HepG2 (cell line): ENCODE measurements at regions not wholly inside any gene's neighbourhood (a gene's known extent, or its start where the extent isn't known, plus 50 kb on each side); places are given as distances from the start of the nearest gene placed in this dataset.
"Not testable (repeated sequence)": the region's sequence is repeated elsewhere in the genome, so short reads cannot be mapped to it uniquely, and the experiment has no call there.

ENCODE experiments used
- CBFB ChIP-seq: sonication (generic); formaldehyde crosslinking; IDR thresholded peaks from 2 replicates; pipeline ENCODE4 v1.4.0; 2020; ENCODE audit warnings: missing genetic modification reagents
- ISL2 ChIP-seq: sonication (generic); formaldehyde crosslinking; IDR thresholded peaks from 2 replicates; pipeline ENCODE4 v1.5.0; 2020; ENCODE audit warnings: missing genetic modification reagents
- ZBTB7B ChIP-seq: sonication (generic); formaldehyde crosslinking; IDR thresholded peaks from 2 replicates; pipeline ENCODE4 v1.4.0; 2020; ENCODE audit warnings: missing genetic modification reagents
- ZNF678 ChIP-seq: sonication (generic); formaldehyde crosslinking; IDR thresholded peaks from 2 replicates; pipeline ENCODE4 v1.4.0; 2020; ENCODE audit warnings: mild to moderate bottlenecking, missing genetic modification reagents
- TF ChIP-seq, protein P1 (sequence below): sonication (generic); formaldehyde crosslinking; IDR thresholded peaks from 2 replicates; pipeline ENCODE4 v1.4.0; 2020; ENCODE audit warnings: missing genetic modification reagents

DNA sequence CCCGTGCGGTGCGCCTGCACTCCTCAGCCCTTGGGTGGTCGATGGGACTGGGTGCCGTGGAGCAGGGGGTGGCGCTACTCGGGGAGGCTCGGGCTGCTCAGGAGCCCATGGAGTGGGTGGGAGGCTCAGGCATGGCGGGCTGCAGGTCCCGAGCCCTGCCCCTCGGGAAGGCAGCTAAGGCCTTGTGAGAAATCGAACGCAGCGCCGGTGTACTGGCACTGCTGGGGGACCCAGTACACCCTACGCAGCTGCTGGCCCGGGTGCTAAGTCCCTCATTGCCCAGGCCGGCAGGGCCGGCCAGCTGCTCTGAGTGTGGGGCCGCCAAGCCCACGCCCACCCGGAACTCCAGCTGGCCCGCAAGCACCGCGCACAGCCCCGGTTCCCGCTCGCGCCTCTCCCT lies 396.9 kb upstream of the RIOK2 start:
- not testable (repeated sequence) for TF ChIP-seq ZBTB7B; ZNF678 (CRISPR knock-in tag); CBFB (CRISPR knock-in tag); ISL2
- TF ChIP-seq, protein P1, sequence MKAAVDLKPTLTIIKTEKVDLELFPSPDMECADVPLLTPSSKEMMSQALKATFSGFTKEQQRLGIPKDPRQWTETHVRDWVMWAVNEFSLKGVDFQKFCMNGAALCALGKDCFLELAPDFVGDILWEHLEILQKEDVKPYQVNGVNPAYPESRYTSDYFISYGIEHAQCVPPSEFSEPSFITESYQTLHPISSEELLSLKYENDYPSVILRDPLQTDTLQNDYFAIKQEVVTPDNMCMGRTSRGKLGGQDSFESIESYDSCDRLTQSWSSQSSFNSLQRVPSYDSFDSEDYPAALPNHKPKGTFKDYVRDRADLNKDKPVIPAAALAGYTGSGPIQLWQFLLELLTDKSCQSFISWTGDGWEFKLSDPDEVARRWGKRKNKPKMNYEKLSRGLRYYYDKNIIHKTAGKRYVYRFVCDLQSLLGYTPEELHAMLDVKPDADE = not testable (repeated sequence)
